ACHN (cell line): ENCODE measurements at regions not wholly inside any gene's neighbourhood (a gene's known extent, or its start where the extent isn't known, plus 50 kb on each side); places are given as distances from the start of the nearest gene placed in this dataset.
"Not testable (repeated sequence)": the region's sequence is repeated elsewhere in the genome, so short reads cannot be mapped to it uniquely, and the experiment has no call there.

Experiments used
- DNase-seq: peaks from one replicate; pipeline ENCODE4 v3.0.0-alpha.2; 2015
- in situ Hi-C: cut with HindIII; loops from 2 replicates; pipeline ENCODE4 v1.10.0; 2017; ENCODE audit warnings: low sequenced_read_pairs, low pct_ligation_motif_present, low pct_unique_long_range_greater_than_20kb

DNA sequence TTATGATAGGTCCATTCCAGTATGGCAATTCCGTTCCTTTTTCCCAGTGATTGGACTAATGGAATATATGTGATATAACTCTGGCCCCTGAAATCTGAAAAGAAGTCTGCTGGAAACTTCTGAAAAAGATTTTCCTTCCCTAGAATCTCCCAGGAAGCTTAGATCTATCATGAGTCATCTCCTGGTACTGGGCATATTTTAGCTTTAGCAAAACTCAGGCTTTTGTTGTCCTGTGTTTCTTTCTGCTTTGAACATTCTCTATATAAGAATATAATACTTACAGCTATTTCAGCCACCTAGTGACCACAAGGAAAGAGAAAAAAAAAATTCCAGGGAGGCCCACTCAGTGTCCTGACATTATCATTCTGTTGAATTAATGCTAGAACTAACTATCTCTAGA is 597.2 kb upstream of the GRIA3 start:
- no peak for DNase-seq

DNA sequence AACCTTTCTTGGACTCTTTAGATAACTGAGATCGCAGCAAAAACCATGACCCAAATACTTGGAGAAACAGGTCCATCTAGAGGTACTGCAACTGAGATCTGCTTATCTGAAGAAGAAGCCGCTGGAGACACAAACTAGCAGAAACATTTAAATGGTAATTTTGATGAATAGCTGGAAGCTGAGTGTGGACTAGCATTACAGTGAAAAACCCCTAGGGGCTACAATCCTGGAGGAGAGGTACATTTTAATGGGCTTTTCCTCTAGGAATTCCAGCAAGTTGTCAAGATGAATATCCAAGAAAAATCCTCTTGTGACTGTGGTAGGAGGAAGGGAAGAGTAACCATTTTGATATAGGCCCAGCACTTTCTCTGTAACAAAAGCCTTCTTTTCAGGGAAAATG is 592.5 kb upstream of the GRIA3 start:
- DNase-seq: no peak
- in situ Hi-C loops: no loop called here

More for the DNA sequence above, 597.2 kb upstream of the GRIA3 start:
- in situ Hi-C loops: no loop called here

DNA sequence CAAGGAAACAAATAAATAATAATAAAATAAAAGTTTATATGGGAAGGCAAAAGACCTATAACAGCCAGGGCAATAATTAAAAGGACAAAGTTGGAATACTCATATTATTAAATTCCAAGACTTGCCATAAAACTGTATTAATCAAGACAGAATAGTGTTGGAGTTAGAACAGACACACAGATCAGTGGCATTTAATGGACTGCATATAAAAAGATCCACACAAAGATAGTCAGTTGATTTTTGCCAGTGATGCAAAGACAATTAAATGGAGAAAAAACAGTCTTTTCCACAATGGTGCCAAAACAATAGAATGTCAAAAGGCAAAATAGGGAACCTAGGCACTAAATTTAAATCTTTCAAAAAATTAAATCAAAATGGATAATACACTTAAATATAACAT is 587.1 kb upstream of the GRIA3 start:
- in situ Hi-C loops: no loop called here
- DNase-seq: no peak

DNA sequence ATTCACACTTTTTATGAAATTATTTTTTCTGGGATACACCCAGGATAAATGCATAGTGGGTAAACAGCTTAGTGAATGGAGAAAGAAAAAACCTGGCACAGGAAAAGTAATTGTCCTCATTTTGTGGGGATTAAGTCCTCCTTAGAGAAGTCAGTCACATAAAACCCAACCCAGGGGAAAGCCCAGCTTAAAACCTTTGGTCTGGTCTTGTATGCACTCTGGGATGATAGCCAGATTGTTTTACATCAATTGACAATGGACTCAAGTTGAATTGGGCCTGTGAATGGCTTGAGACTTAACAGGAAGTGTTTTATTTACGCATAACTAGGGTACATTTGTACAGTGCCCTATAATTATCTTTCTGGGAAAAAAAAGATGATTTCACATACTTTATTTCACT is 561.3 kb upstream of the GRIA3 start:
- in situ Hi-C loops: no loop called here
- no peak for DNase-seq

DNA sequence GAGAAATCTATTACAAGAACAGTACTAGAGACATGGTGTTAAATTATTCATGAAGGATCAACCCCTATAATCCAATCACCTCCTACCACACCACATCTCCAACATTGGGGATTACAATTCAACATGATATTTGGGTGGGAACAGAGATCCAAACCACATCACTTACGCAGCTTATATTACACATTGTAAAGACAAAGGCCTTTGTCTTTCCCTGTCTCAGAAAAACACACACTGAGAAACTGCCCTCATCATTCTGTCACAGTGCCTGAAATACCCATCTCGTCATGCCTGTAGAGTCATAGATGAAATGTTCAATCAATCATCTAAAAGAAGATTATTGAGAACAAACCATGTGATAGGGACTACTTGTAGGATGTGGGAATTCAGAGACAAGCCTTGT is 558.8 kb upstream of the GRIA3 start:
- in situ Hi-C loops: no loop called here
- DNase-seq: no peak

DNA sequence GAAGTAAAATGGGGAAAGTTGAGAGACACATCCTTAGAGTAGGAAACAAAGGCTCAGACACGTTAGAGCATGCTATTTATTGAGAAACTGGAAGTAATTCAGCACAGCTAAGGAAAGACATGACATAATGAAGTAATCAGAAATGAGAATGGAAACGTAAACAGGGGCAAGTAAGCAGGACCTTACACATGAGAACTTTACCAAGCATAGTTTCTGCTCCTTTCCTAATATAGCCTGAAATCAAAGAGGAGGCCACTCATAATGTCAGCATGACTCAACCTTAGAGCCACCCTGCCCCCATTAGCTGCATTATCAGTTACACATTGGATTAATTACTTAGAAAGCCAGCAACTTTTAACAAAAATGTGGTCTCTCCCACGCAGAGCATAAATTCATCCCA is 558.3 kb upstream of the GRIA3 start:
- in situ Hi-C loops: no loop called here
- DNase-seq: no peak

DNA sequence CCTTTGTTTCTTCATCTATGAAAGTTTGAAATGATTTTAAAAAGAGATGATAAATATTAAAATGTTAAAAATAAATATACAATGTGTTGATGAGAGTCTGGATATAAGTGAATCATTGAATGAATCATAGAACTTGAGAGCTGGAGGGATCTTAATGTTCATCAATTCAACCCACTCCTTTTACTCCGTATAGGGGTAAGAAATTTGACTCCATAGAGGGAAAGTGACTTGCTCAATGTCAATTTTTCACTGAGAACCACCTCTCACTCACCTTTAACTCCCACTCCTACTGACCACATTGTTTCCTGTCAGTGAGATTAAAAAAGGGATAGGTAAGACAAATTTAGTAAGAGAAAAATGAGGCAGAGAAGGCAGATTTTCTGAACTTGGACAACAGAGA is 557.2 kb upstream of the GRIA3 start:
- DNase-seq: no peak
- in situ Hi-C loops: no loop called here

DNA sequence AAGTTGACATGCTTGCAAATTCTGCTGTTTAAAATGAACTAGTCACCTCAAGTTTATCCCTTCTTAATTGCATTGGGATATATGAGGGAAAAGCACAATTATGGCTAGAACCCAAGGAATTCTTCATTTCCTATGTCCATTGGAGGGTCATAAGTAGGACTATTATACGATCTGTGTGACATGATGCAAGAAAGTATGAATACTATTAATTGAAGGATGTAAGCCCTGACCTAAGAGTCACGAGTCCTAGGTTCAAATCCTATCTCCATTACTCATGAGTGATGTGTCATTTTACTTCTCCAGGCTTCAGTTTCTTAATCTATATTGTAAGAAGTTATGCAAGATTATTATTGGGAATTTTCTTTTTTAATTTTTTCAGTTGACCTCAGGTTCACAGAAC is 542.9 kb upstream of the GRIA3 start:
- in situ Hi-C loops: no loop called here
- no peak for DNase-seq

DNA sequence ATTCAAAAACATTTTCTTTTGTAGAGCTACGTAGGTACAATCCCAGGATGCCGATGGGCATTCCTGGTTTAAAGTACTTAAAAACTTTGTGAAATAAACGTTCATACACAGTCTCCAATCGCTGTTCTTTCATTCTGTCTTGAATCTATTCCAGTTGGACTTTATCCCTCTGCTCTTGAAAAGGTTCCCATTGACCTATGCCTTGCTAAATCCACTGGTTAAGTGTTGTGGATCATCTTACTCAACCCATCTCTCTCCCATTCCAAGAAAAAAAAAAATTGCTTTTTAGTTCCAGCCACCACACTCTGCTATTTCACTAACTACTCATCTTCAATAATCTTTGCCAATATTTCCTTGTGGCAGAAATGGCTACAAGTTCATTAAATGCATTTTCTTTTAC is 542.3 kb upstream of the GRIA3 start:
- DNase-seq: no peak
- in situ Hi-C loops: no loop called here

DNA sequence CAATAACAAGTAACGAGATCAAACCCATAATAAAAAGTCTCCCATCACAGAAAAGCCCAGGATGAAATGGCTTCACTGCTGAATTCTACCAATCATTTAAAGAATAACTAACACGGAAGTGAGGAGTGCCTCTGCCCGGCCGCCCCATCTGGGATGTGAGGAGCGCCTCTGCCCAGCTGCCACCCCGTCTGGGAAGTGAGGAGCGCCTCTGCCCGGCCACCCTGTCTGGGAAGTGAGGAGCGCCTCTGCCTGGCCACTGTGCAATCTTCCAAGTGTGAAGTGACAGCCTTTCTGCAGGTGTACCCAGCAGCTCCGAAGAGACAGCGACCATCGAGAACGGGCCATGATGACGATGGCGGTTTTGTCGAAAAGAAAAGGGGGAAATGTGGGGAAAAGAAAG is 528.8 kb upstream of the GRIA3 start:
- in situ Hi-C loops, DNase-seq: not testable (repeated sequence)

DNA sequence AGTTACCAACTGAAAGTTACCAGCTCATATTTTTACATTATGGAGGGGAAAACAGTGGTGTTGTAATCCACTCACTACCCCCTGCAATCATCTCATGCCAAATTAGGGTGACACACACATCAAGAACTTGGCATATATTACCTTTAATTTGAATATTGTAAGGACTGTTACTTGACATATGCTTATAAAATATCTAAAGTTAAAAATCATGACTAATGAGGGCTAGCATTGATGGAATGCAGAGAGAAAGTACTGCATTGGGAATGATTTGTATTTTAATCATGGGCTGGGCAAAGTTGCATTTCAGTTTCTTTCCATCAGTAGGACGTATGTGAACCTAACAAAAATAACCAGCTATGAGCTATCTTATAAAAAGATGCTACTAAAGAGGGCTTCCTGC is 517.5 kb upstream of the GRIA3 start:
- in situ Hi-C loops: no loop called here
- no peak for DNase-seq

DNA sequence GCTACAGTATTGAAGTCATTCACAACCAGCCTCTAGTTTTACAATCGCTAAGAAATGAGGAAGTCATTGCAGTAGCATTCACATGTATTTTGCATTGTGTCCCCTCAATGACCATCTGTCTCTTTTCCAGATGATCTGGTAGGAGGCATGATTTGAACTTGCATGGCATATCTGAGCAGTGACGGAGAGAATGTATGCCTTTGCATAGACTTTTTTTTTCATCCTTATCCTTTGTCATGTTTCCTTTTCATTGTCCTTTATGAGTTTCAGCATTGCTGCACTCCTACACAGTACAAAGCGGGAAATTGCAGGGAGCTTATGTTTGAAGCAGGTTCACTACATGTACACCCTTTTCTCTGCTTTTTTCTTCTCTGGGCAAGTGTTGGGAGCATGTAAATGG is 516.4 kb upstream of the GRIA3 start:
- in situ Hi-C loops: no loop called here

DNA sequence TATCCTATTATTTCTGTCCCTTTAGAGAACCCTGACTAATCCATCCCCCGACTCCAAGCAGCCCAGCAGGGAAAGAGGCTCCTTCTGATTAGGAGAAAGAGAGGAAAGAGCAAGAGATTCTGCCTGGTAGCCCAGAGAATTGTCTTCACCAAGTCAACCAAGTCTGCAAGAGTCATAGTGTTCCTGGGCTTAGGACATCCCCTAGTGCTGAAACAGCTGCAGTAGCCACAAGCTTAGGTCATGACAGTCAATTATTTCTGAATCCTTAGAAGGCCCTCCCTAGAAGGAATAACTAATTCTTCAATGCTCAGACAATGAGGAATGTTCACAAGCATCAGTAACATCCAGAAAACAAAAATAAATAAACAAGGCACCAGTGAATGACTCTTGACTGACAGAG is 480.3 kb upstream of the GRIA3 start:
- in situ Hi-C loops: no loop called here

More for the DNA sequence above, 516.4 kb upstream of the GRIA3 start:
- no peak for DNase-seq

DNA sequence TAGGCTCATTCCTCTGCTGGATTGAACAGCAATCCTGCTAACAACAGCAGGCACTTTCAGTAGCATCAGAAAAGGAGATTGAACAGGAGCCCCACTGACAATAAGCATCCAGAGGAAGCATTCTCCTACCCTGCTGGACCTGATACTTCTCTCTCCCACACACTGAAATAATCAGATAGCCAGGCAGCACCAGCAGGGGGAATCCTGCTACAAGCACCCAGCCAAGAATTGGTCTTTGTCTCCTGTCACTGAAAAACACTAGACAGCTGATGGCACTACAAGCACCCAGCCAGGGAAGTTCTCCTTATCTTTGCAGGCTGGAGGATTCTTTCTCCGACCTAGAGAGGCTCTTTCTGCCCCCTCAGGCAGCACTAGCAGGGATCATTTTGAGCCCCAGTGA is 444.3 kb upstream of the GRIA3 start:
- in situ Hi-C loops: no loop called here
- DNase-seq: no peak

More for the DNA sequence above, 480.3 kb upstream of the GRIA3 start:
- DNase-seq: no peak

DNA sequence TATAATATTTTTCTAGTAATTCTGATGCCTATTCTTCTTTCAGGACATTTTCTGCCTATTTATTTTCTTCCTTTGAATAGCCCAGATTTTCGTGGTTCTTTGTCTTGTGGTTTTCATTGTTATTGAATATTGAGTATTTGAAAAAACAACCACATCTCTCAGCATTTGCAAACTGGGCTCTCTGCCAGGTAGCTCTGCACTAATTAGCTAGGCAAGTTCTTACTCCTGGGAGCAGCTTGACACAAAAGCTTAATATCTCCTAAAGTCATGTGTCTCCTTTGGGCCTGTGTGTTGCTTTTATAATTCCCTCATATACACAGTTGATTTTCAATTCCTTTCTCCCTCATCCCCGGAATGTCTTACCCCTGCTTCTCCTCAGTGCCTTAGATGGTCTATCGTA is 413.5 kb upstream of the GRIA3 start:
- in situ Hi-C loops: no loop called here
- DNase-seq: no peak

DNA sequence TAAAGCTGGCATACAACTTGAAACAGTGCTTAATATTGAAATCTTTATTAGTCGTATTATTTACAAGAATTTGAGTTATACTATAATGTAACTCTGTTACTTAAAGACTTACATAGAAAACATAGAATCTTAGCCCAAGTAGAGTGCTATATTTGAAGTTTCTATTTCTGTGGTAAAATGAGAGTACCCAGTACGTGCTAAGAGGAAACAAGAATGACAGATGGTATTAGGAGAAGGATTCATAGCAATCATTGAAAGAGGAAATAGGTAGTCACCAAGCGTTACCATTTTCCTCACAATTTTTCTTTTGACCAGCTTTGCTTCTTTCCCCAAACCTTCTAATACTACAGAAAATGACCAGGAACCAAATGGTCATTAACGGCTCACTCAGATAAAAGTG is 412.1 kb upstream of the GRIA3 start:
- in situ Hi-C loops: no loop called here
- DNase-seq: no peak

DNA sequence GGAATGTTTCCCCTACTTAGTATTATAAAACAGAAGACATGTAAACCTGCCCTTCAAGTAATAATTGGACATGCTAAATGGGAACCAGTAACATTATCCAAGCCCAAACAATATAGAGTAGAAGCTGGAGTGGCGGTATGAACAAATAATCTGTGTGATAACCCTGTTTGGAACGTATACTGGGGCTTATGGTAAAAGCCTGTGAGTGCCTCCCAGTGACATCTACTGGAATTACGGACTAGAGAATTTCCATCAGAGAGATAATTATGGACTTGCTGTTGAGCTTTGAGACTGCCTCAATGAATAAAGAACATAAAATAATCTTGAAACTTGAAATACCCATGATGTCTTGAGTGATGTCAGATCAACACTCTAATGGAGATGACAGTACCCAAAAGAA is 406.3 kb upstream of the GRIA3 start:
- DNase-seq: no peak
- in situ Hi-C loops: no loop called here

DNA sequence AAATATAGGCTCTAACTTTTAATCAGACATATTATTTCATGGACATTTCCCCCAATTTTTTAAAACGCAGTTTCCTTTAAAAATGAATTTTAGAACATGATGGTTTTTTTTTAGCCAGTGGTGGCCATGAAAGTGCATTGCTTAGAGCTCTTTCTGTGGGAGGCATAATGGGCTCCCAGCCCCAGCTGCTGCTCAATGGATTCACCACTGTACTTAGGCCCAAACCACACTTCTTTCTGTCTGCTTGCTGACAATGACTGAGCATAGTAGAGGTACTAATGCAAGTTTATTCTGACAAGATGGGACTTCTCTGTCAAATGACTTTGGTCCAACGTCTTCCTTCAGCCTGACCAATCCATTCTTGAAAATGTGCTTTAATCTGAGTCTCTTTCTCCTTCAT is 400.2 kb upstream of the GRIA3 start:
- no peak for DNase-seq
- in situ Hi-C loops: no loop called here

DNA sequence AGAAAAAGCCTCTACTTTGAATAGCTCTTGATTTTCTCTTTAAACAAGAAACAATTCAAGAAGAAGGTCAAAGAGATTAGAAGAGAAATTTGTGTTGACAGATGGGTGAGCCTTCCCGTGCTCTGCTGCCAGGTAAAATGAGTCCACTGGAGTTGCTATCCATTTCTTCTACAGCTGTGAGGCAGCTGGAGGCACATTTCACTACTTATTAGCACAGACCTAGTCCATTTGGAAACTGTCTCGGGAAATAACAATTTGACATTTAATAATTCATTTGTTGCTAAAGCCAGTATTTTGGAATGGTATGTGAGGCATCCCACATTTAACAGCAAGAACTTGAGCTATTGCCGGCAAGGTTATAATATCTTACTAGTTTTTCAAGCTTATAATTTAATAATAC is 396.8 kb upstream of the GRIA3 start:
- no peak for DNase-seq
- in situ Hi-C loops: no loop called here

DNA sequence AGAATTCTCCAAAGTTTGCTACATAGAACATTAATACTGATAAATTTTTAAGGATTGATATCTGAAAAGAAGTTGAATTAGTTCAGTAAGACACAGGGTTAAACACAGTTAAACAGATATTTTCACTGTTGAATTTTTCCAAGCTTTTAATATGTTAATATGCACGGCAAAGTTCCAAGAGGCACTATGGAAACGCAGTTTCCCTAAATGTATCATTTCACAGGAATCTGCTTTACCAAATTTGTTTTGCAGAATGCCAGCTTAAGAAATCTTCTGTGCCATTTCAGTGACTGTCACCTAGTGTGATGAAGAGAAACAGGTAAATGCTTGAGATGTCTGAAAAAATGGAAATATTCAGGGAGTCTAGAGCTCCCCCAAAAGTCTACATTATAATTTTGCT is 395.9 kb upstream of the GRIA3 start:
- DNase-seq: no peak
- in situ Hi-C loops: no loop called here

DNA sequence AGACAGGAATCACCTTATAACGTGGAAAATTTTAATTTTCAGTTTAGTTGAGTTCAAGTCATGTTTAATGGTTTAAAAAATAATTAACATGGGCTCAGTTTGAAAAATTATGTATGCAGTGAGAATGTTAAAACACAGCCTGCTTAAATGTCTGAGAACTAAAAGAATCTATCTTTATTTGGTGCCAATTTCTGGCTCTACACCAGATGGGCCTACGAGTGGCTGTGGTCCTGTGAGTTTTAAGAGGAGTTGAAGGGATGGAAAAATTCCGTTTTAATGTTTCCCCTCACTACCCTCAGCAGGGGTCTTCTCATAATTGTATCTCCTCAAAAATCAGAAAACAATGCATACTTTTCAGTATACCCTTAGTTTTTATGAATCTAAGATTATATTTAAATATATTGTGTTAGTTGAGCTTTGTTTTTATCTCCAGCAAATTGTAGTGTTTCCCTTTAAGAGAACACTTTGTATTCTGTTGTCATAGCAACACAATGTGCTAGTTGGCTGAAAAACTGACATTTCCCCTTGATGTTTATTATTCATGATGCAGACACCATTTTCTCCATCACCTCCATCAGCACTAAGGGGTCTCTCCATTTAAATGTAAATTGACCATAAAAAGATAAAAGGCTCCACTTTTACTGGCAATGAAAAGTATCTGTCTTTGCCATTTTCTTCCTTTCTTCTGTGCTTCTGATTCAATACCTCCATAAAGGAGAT is 393.5 kb upstream of the GRIA3 start:
- in situ Hi-C loops: no loop called here
- no peak for DNase-seq
